ENCODE measurements at regions not wholly inside any gene's neighbourhood (a gene's known extent, or its start where the extent isn't known, plus 50 kb on each side); places are given as distances from the start of the nearest gene placed in this dataset.

GRCh38 chr20:4371623-4372251 lies 122.7 kb upstream of the ADRA1D start:
- no peak for TF ChIP-seq SIN3A (IDR thresholded peaks at IDR 0.05; ENCODE audit: borderline replicate concordance, low read depth, low read length)
- TF ChIP-seq, protein P1, sequence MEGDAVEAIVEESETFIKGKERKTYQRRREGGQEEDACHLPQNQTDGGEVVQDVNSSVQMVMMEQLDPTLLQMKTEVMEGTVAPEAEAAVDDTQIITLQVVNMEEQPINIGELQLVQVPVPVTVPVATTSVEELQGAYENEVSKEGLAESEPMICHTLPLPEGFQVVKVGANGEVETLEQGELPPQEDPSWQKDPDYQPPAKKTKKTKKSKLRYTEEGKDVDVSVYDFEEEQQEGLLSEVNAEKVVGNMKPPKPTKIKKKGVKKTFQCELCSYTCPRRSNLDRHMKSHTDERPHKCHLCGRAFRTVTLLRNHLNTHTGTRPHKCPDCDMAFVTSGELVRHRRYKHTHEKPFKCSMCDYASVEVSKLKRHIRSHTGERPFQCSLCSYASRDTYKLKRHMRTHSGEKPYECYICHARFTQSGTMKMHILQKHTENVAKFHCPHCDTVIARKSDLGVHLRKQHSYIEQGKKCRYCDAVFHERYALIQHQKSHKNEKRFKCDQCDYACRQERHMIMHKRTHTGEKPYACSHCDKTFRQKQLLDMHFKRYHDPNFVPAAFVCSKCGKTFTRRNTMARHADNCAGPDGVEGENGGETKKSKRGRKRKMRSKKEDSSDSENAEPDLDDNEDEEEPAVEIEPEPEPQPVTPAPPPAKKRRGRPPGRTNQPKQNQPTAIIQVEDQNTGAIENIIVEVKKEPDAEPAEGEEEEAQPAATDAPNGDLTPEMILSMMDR (IDR thresholded peaks at IDR 0.05): no peak
- TF ChIP-seq JUND (IDR thresholded peaks at IDR 0.05): no peak
- TF ChIP-seq YY1 (IDR thresholded peaks at IDR 0.05; ENCODE audit: low read depth): no peak
- no peak for TF ChIP-seq EP300 (IDR thresholded peaks at IDR 0.05; ENCODE audit: borderline replicate concordance in 1 of 2, low read depth in 1 of 2, low read length in 1 of 2)
- TF ChIP-seq MEF2A (IDR thresholded peaks at IDR 0.05; ENCODE audit: borderline replicate concordance, low read depth): no peak
- TF ChIP-seq RCOR1 (IDR thresholded peaks at IDR 0.05; ENCODE audit: low read length): no peak
- no peak for TF ChIP-seq SMC3 (IDR thresholded peaks at IDR 0.05; ENCODE audit: low read depth, low read length)
- no peak for TF ChIP-seq POLR2AphosphoS5 (IDR thresholded peaks at IDR 0.05; ENCODE audit: low read depth, low read length)
- TF ChIP-seq REST (IDR thresholded peaks at IDR 0.05; ENCODE audit: low read depth, low read length): no peak

Data from SK-N-SH (cell line).